H4 (cell line): ENCODE measurements at regions not wholly inside any gene's neighbourhood (a gene's known extent, or its start where the extent isn't known, plus 50 kb on each side); places are given as distances from the start of the nearest gene placed in this dataset.

Experiments used
- DNase-seq: peaks from one replicate; pipeline ENCODE4 v3.0.0-alpha.2; 2015; ENCODE audit warnings: low spot score

DNA sequence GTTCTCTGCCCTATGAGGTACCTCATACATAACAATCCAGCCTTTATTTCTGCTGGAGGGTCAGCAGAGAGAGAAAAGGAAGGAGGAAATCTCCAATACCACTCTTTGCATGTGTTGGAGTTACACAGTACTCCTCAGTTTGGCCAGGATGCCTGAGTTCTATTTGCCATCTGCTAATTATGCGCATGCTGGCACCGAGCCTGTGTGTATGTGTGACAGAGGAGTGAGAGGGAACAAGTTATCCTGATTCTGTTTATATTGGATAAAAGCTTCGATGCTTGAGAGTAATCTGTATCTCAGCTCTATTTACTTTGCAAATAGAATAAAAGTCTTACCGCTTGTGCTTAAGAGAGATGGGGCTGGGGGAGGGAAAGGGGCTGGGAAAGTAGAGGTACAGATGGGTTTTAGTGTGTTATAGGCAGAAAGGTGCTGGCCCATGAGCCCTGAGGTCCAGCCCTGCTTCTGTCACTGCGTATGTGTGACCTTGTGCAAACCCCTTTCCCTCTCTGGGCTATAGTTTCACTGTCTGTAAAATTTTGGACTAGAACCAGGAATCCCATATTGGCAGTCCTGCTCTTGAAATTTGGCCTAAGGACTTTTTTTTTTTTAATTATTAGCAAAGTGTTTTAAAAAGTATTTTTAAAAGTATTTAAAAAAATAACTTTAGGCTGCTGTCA, 54.5 kb upstream of the PLXNA2 start:
- DNase-seq, result no peak

DNA sequence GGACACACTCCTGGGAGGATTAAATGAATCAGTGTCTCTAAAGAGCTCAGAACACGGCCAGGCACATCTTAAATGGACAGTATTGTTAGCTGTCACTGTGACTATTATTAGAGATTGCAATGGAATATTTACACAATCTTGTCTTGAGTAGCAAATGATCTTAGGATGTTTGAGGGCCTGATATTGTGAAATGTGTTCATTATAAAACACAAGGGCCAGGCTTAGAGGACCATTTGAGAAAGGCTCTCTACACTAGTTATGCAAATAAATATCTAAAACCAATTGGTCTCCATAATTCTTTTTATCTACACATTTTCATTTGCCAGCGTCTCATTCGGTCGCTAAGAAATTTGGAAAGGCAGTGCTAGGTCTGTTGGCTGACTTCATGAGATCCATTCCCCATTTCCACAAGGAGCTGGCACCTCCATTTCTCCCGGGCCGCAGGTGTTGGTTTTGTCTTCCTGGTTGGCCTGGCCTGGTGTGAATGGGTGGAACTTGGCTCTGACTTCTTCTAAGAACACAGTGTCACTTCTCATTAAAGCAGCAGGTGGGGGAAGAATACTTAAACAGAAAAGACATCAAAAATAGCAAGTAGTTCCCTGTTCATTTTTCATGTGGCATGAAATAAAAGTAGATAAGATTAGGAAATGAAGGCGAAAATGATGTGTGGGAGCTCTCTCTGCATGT, 56.0 kb upstream of the PLXNA2 start:
- DNase-seq, result no peak

DNA sequence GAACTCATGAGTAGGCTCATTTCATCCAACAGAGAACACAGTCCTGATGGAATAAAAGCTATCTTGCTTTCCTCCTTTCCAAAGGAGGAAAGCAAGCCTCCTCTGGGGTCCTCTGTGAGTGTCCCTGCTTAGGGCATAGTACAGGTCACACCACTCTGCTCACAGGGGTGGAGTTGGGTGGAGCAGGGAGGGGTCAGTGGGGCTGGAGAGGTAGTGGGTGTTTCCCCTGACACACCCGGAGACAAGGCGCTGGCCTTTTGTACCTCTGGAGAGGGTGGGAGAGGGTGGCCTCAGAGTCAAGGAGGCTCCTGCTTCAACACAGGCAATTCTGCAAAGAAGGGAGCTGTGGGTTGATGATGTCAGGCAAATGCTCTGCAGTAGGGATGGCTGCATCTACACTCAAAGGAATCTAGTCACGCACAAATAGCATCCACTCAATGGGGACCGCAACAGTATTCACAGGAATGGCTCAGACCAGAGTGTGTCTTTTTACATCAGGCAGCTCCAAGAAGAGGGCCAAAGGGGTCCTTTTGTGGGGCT, 58.6 kb upstream of the PLXNA2 start:
- no peak for DNase-seq

- DNase-seq, result no peak
These were observed 59.8 kb upstream of the PLXNA2 start for GRCh38 chr1:208303743-208304712.

- no peak for DNase-seq
These were observed 64.0 kb upstream of the PLXNA2 start for GRCh38 chr1:208308221-208308620.

DNA sequence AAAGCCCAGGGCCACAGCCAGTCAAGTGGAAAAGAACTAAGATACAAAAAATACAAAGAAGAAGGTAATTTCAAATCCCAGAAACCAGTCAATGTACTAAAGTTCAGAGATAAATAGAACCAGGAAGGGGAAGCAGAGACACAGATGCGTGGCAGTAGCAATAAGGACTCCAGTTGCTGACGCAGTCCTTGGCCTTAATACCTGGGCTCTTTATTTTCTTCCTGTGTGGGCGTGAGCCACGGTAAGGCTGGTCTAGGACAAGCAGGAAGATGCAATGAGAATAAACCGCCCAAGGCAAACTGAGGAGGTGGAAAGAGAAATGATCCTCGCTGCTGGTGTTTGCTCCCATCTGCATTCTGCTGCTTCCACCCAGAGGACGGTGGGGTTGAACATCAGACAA, 65.6 kb upstream of the PLXNA2 start:
- no peak for DNase-seq

DNA sequence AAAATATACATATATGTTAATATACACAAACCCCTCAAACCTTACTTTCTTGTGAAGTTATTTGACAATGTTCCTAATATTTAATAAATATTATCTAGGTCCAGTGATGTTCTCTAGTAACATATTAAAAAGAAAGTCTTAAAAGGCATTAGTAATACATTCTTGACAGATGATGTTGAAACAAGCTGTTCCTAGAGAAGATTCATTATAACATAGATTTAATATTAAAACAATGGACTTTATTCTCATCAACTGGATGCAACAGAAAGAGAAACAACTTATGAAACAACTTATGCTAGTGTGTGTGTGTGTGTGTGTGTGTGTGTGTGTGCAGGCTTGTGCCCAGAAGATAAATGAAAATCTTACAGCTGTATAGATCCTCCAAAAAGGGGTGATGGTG, 68.5 kb upstream of the PLXNA2 start:
- no peak for DNase-seq

DNA sequence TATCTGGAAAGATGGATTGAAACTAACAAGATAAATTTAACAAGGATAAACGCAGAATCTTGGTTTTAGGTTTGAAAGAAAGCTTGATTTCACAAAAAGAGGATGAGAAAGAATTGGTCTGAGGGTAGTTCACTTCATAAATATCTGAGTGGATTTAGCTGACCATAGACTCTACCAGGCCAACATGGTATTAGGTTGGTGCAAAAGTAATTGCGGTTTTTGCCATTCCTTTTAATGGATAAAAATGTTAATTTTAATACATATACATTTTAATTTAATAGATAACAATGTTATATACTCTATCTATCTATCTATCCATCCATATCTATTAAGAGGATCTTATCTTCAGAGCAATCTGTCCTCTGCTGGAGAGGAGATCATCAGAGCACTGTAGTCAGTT, 70.2 kb upstream of the PLXNA2 start:
- DNase-seq, result no peak

DNA sequence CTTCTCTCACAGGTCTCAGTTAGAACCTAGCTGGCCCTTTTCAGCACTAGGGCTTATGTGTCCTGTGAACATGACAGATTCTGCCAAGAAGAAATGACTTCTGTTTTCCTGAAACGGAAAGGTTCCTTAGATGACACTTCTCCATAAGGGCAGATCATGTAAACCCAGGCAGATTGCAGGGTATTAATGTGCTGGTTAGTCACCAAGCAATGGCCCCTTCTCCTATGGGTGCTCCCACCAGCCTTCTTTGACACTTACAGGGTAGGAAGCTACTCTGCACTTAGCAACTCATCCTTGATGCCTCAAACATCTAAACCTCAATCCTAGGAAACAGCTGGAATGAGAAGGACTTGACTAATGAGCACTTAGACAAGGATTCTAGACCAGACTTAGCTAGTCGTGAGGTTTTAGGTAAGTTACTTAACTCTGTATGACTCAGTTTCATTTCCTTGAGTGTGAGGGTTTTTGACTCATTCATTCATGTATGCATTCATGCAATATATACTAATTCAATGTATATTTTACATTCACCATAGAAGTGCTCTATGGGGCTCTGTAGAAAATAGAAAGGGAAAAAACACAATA, 74.1 kb upstream of the PLXNA2 start:
- no peak for DNase-seq

DNA sequence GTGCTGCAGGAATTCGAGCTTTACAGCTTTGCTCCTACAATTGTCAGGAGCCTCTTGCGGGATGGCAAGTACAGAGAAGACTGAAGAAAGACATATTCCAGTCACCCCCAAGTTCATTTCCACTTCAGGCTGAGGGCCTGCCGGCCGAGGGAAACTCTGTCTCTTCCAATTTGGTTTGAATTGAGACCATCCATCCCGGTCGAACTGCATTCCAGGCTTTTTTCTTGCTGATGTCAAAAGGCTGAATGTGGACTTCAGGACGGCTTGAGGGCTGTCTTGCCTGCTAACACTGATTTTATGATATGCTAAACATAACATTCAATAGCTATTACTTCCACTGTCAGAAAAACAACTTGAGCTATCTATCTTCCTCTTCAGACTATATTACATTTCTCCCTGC, 79.8 kb upstream of the PLXNA2 start:
- no peak for DNase-seq

GRCh38 chr1:208326033-208326432, 81.8 kb upstream of the PLXNA2 start:
- DNase-seq, result no peak

DNA sequence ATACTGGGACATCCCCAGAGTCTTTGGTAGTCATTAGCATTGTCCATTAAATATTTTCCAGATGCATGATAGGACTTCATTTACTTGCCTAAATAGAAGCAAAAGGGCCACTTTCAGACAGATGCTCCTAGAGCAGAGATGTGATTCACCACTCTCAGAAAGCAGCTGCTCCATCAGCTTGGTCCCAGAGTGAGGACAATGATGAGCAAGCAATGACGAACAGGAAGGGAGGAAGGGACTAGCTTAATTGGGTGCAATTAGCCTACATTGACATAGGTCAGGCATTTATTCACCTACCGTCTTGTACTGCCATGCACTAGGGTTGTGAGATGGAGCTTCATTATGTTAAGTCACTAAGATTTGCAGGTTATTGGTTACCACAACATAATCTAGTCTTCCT, 85.1 kb upstream of the PLXNA2 start:
- no peak for DNase-seq

GRCh38 chr1:208332036-208332773, 88.0 kb upstream of the PLXNA2 start:
- DNase-seq, result no peak

DNA sequence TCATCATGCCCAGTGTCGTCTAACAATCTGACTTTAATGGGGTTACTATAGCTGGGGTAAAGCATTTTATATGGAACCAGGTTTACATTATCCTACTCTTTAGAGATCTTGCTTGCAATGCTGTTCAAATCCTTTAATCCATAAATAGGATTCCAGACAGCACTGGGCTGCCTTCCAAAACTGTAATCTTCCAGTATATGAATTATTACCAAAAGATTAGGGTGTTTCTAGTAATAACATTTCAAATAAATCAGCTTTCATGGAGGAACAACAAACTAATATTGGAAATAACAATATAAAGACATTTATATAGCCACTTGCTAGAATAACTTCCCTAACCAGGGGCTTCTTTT, 88.6 kb upstream of the PLXNA2 start:
- no peak for DNase-seq

GRCh38 chr1:208333676-208334075, 89.5 kb upstream of the PLXNA2 start:
- DNase-seq, result no peak

DNA sequence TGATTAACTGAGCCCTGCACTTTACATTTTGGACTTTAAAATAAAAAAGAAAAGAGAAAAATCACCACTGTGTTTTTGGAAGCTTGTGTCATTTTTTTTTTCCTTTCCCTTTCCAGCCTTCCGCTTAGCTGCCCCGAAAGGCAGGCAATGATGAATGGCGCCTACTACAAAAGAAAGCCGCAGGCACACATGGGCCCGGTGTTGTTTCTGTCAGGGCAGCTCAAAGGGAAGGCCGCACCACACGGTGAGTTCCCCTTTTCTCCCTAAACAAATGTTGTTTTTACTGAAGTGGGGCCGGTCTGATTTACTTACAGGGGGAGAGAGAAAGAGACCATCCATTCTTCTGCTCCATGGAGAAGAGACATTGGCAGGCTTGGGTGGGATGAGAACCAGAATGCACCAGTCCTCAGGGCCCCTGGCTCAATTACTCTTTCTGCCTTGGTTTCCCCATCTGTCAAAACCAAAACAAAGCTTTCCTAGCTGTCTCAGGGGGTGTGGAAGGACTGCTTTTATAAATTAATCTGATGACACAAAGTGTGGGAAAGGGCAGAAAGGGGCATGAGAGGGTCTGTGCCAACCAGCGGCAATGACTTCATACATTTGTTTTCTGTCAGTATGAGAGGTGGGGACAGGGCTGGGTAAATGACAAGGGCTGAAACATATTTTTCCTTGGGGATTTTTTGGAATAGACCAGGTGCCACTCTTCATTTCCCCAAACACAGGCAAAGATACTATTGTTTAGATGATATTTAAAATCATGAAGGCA, 91.4 kb upstream of the PLXNA2 start:
- DNase-seq, result no peak

GRCh38 chr1:208336137-208336518, 91.9 kb upstream of the PLXNA2 start:
- no peak for DNase-seq

DNA sequence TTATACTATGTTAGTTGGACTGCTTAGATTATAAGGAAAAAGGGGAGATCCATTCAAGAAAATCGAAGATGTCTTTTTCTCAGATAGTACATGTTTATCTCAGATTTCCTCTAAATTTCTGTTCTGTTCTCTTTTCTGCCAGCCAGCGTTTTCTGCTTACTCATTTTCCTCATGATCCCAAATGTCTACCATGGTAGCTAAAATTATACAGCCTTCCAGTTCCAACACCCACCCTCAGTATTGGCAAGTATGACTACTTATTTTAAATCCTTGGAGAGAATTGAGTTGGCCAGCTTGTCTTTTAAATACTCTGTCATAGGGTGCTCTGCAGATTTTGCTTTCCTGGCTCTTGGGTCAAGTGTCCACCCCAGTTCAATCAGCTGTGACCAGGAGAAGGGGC, 95.7 kb upstream of the PLXNA2 start:
- DNase-seq, result no peak

DNA sequence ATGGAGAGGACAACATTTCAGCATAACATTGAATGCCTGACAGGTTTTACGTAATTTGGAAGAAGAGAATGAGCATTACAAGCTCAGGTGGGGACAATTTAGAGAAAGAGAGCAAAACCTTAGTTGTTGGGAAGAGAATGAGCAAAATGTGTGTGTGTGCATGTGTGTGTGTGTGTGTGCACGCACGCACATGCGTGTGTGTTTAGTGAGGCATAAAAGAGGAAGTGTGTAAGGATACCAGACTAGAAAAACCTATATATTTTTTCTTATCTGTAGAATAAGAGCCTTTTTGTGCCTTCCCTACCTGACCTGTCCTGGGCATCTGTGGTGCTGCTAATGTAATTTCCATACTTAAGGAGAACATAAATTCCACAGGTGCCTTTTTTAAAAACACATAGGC, 99.0 kb upstream of the PLXNA2 start:
- no peak for DNase-seq

DNA sequence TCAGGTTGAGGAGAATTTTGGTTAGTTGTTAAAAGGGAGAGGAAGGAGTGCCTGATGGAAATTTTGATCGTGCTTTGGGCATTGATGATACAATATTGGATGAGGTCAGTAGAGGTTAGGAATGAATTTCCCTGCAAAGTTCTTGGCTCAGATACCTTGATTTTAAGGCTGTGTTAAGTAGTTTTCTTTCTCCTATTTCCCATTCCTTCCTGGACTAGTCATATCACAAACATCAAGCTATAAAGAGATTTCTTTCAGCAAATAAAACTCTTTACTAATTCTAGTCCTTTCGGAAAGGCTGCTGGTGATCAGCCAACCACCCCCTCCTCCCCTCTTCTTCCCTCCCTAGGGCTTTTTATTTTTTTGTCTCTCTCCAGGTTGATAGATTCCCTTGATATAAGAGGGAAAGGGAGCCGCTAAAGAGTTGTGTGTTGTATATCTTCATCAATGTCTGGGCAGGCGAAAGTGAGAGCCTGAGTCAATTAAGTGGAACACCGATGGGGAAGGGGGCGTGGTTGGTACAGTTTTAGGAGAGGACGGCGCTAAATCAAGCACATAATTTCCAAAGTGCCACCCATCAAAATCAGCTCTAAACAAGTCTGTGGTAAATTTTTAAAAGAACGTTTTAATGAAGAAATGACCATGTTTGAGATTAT, 100.1 kb upstream of the PLXNA2 start:
- no peak for DNase-seq
